ENCODE measurements at regions not wholly inside any gene's neighbourhood (a gene's known extent, or its start where the extent isn't known, plus 50 kb on each side); places are given as distances from the start of the nearest gene placed in this dataset.

- TF ChIP-seq CTCF (conservative IDR thresholded peaks at IDR 0.05) = no peak
- no peak for TF ChIP-seq ZFX (IDR thresholded peaks at IDR 0.05)
Measured at GRCh38 chr7:156147104-156147503, 334.8 kb upstream of the SHH start.

Data from C4-2B (cell line).